Epithelial cell of proximal tubule (primary cell): ENCODE measurements at regions not wholly inside any gene's neighbourhood (a gene's known extent, or its start where the extent isn't known, plus 50 kb on each side); places are given as distances from the start of the nearest gene placed in this dataset.

Experiments used
- DNase-seq: peaks from one replicate; pipeline ENCODE4 v3.0.0-alpha.2; 2011; ENCODE audit warnings: low read depth
- H3K4me3 ChIP-seq: 2 replicates; pipeline ENCODE4 v1.5.1; 2011; ENCODE audit warnings: low read depth, mild to moderate bottlenecking, low read length
- TF ChIP-seq, protein P1 (sequence below): conservative IDR thresholded peaks from 2 replicates; pipeline ENCODE4 v1.5.1; 2012; ENCODE audit warnings: low read depth, mild to moderate bottlenecking, low read length

DNA sequence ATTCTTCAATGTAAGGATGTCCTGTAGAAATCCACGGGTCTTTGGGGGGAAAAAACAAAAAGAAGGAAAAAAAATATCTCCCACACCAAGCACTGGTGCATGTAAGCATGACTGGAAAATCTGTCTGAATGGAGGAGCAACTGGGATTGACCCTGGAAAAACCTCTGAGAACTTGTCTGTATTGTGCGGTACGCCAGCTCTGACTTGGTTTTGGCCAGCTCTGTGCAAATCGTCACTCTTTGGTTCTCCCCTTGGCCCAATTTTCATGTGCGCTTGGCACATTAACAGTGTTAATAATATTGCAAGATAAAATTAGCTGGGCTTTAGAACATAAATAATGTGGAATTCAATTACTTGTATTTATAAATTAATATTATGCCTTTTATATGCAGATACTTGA, 231.2 kb upstream of the HAND2 start:
- TF ChIP-seq, protein P1, sequence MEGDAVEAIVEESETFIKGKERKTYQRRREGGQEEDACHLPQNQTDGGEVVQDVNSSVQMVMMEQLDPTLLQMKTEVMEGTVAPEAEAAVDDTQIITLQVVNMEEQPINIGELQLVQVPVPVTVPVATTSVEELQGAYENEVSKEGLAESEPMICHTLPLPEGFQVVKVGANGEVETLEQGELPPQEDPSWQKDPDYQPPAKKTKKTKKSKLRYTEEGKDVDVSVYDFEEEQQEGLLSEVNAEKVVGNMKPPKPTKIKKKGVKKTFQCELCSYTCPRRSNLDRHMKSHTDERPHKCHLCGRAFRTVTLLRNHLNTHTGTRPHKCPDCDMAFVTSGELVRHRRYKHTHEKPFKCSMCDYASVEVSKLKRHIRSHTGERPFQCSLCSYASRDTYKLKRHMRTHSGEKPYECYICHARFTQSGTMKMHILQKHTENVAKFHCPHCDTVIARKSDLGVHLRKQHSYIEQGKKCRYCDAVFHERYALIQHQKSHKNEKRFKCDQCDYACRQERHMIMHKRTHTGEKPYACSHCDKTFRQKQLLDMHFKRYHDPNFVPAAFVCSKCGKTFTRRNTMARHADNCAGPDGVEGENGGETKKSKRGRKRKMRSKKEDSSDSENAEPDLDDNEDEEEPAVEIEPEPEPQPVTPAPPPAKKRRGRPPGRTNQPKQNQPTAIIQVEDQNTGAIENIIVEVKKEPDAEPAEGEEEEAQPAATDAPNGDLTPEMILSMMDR = no peak

DNA sequence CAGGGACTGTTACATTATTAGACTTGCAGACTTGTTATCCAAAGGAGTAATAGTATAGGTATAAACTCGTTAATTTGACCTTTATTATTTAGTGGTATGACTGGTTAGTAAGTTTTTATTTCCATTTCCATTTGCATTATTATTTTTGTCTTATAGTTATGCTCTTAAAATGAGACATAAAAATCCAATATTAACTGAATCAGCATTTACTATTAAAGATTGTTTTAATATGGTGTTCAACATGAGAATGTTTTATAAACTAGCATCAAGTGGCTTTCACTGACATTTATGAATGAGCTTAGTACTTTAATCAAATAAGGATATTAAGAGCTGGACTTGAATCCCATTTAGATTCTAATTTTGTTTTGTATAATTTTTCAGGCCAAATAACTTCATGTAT, 228.1 kb upstream of the HAND2 start:
- TF ChIP-seq, protein P1 = no peak
- no peak overlapping the region for H3K4me3 ChIP-seq
- DNase-seq = no peak

More for the DNA sequence above, 231.2 kb upstream of the HAND2 start:
- H3K4me3 ChIP-seq = no peak overlapping the region
- no peak for DNase-seq

DNA sequence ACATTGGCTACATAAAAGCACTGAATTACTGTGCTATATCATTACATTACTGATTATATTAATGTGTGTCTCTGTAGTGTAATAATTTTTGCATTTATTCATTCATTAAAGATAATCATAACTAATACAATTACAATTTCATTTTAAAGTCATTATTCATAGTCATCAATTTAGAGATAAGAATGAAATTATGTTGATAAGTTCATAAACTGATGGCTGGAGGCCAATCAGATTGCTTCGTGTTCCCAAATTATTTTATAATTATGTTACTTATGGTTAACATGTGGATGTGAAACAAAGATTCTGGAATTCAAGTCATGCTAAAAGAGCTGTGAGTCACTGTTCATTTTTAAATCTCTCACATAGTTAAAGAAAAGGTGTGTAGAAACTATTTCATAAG, 223.4 kb upstream of the HAND2 start:
- TF ChIP-seq, protein P1 = no peak
- no peak for DNase-seq
- H3K4me3 ChIP-seq = no peak overlapping the region

DNA sequence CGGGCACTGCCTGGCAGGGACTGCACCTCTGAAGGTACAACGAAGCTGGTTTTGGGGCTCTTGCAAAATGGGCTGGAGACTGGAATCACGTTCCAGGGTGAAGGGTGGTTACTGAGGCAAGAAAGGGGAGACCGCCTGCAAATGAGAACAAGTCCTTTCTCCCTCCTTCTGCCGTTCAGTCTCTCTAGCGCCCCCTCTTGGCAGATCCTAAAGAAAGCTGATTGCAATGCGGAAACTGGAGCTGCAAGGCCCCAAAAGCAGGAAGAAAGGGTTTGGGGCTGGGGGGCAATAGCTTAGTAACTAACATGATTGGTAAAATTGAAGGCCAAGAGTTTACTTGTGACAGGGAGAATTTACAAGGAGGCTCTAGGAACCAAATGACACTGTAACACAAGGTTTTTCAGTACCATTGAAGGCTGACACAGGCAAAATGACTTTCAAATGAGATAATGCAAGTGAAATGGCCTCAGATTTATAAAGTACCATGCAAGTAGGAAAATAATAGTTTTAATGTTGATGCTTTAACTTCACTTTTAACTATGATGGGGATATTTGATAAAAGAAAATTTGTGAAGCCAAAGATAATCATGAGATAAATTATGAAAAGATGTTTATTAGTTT, 222.7 kb upstream of the HAND2 start:
- no peak for DNase-seq
- TF ChIP-seq, protein P1 = peak; percentile 55
- no peak overlapping the region for H3K4me3 ChIP-seq

DNA sequence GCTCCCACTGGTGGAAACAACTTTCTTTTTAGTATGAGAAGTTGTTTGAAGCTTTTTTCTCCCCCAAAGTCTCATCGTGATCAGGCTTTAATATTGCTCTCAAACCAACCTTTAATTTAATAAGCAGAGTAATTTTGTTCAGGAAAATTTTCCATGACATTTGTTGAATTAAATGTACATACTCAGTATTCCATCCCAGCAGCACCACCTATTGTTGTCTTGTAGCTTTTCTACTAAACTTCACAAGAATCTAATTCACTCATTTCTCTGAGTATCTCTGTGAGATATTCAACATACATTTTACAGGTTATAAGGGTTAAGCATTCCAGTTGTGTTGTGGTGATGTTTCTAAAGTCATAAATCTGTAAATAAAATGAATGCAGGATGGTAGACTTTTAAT, 218.3 kb upstream of the HAND2 start:
- no peak for DNase-seq
- no peak overlapping the region for H3K4me3 ChIP-seq
- TF ChIP-seq, protein P1 = no peak

DNA sequence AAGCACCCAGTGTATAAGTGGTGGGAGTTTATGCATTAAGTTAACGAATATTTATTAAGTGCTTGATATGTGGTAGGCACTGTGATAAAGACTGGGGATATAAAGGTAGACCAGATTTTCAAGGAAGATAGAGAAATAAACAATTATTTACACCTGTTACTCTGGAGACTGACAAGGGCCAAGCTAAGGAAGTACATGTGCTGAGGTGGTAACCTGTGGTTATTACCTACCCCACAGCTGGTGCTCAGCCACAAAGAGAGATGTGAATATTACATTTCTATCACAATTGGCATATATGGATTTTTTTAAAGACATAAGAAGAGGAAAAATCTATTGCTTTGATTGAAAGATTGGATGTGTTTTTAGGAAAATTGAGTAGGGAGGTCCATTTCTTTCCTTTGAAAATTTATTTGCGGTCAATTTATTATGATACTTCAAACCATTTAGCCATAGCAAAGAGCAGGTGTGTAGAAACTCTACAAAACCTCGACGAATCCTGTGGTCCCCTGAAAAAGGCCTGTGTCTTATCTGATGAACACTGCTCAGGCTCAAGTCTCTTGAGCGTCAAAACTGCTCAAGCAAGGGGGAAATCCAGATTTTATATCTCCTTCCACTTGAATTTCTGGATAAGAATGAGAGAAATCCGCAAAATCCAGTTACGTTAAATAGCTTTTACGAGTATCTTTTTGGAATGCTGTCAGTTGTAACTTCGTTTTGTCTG, 217.7 kb upstream of the HAND2 start:
- no peak overlapping the region for H3K4me3 ChIP-seq
- DNase-seq = no peak
- TF ChIP-seq, protein P1 = no peak

DNA sequence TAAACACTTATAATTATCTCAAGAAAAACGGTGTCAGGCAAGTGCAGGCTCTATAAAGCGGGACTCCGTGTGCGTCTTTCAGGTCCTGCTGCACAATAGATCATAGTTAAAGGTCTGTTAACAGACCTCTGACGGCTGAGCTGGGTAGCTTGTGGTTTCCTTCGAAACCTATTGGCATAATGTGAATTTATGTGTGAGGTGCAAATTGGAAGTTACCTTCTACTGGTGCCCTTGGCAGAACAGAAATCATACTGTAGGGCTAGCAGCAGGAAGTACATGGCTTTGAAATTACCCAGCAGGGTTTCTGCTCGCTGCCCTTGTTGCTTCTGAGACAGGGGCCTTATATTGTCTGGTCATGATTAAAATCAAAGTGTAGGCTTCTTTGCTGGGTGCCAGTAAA, 216.4 kb upstream of the HAND2 start:
- TF ChIP-seq, protein P1 = no peak
- DNase-seq = no peak
- no peak overlapping the region for H3K4me3 ChIP-seq
